ENCODE measurements at regions not wholly inside any gene's neighbourhood (a gene's known extent, or its start where the extent isn't known, plus 50 kb on each side); places are given as distances from the start of the nearest gene placed in this dataset.

DNA sequence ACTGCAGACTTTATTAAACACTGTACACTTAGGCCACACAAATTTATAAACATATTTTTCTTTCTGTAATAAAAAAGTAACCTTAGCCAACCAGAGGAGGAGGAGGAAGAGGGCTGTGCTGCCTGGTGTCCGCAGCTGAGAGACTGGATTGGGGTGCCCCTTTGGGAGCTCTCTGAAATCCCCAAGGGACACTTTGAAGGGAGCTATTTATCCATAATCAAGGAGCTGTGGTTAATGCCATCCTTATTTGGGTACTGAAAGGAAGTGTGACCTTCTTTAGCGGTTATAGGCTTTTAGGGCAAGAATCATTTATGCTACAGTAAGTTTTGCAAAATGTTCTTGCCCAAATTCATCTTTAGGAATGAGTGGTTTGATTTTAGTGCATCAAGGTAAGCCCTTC is 125.8 kb downstream of the RASSF10 start:
- TF ChIP-seq NFYB (IDR thresholded peaks at IDR 0.05; ENCODE audit: extremely low read depth, insufficient read length): no peak
- no peak for TF ChIP-seq SAFB2 (IDR thresholded peaks at IDR 0.05; ENCODE audit: borderline replicate concordance, low read depth, low read length, severe bottlenecking)
- TF ChIP-seq, protein P1, sequence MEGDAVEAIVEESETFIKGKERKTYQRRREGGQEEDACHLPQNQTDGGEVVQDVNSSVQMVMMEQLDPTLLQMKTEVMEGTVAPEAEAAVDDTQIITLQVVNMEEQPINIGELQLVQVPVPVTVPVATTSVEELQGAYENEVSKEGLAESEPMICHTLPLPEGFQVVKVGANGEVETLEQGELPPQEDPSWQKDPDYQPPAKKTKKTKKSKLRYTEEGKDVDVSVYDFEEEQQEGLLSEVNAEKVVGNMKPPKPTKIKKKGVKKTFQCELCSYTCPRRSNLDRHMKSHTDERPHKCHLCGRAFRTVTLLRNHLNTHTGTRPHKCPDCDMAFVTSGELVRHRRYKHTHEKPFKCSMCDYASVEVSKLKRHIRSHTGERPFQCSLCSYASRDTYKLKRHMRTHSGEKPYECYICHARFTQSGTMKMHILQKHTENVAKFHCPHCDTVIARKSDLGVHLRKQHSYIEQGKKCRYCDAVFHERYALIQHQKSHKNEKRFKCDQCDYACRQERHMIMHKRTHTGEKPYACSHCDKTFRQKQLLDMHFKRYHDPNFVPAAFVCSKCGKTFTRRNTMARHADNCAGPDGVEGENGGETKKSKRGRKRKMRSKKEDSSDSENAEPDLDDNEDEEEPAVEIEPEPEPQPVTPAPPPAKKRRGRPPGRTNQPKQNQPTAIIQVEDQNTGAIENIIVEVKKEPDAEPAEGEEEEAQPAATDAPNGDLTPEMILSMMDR (IDR thresholded peaks at IDR 0.05 in 2 of 3, conservative IDR thresholded peaks at IDR 0.05 in 1 of 3; ENCODE audit: insufficient read depth in 2 of 3, low read depth in 1 of 3, low read length in 3 of 3): no peak
- TF ChIP-seq, protein P2, sequence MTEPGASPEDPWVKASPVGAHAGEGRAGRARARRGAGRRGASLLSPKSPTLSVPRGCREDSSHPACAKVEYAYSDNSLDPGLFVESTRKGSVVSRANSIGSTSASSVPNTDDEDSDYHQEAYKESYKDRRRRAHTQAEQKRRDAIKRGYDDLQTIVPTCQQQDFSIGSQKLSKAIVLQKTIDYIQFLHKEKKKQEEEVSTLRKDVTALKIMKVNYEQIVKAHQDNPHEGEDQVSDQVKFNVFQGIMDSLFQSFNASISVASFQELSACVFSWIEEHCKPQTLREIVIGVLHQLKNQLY (CRISPR knock-in tag; conservative IDR thresholded peaks at IDR 0.05): no peak
- no peak for TF ChIP-seq ADNP (tag; IDR thresholded peaks at IDR 0.05)
- TF ChIP-seq, protein P3, sequence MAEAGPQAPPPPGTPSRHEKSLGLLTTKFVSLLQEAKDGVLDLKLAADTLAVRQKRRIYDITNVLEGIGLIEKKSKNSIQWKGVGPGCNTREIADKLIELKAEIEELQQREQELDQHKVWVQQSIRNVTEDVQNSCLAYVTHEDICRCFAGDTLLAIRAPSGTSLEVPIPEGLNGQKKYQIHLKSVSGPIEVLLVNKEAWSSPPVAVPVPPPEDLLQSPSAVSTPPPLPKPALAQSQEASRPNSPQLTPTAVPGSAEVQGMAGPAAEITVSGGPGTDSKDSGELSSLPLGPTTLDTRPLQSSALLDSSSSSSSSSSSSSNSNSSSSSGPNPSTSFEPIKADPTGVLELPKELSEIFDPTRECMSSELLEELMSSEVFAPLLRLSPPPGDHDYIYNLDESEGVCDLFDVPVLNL (CRISPR knock-in tag; IDR thresholded peaks at IDR 0.05; ENCODE audit: low read depth): no peak
- no peak for TF ChIP-seq SMC3 (conservative IDR thresholded peaks at IDR 0.05; ENCODE audit: insufficient read depth, low read depth, low read length)
- no peak for TF ChIP-seq MAFK (IDR thresholded peaks at IDR 0.05; ENCODE audit: low read length)
- TF ChIP-seq ZNF23 (CRISPR knock-in tag; IDR thresholded peaks at IDR 0.05): no peak
- TF ChIP-seq FOXK1 (CRISPR knock-in tag; IDR thresholded peaks at IDR 0.05; ENCODE audit: borderline replicate concordance): no peak
- TF ChIP-seq HDAC2 (IDR thresholded peaks at IDR 0.05): no peak
